ENCODE measurements at regions not wholly inside any gene's neighbourhood (a gene's known extent, or its start where the extent isn't known, plus 50 kb on each side); places are given as distances from the start of the nearest gene placed in this dataset.

- no peak for DNase-seq
- intact Hi-C loops (cut with DNase I) = no loop called here
- ATAC-seq = no peak
These were observed 255.3 kb upstream of the PCDH10 start for GRCh38 chr4:132893787-132894186.

- ATAC-seq = no peak
- no peak for DNase-seq
- intact Hi-C loops (cut with DNase I) = no loop called here
These were observed 247.9 kb upstream of the PCDH10 start for GRCh38 chr4:132901224-132901623.

GRCh38 chr4:132910229-132910748 lies 238.8 kb upstream of the PCDH10 start:
- intact Hi-C loops (cut with DNase I) = no loop called here
- ATAC-seq = no peak
- DNase-seq = no peak

GRCh38 chr4:132918096-132918495 lies 231.0 kb upstream of the PCDH10 start:
- intact Hi-C loops (cut with DNase I) = no loop called here
- ATAC-seq = no peak
- DNase-seq = no peak

GRCh38 chr4:132923516-132923915 lies 225.6 kb upstream of the PCDH10 start:
- intact Hi-C loops (cut with DNase I) = no loop called here
- ATAC-seq (no peak), DNase-seq (no peak)

- DNase-seq = no peak
- no peak for ATAC-seq
- intact Hi-C loops (cut with DNase I) = no loop called here
These were observed 214.2 kb upstream of the PCDH10 start for GRCh38 chr4:132934911-132935310.

GRCh38 chr4:132955146-132955545 lies 193.9 kb upstream of the PCDH10 start:
- intact Hi-C loops (cut with DNase I) = no loop called here
- no peak for DNase-seq
- ATAC-seq = no peak

GRCh38 chr4:132956962-132957361 lies 192.1 kb upstream of the PCDH10 start:
- no peak for ATAC-seq
- intact Hi-C loops (cut with DNase I) = no loop called here
- DNase-seq = no peak

- no peak for ATAC-seq
- DNase-seq = no peak
- intact Hi-C loops (cut with DNase I) = no loop called here
These were observed 190.4 kb upstream of the PCDH10 start for GRCh38 chr4:132958457-132959263.

GRCh38 chr4:132981611-132982010 lies 167.5 kb upstream of the PCDH10 start:
- no peak for DNase-seq
- ATAC-seq = no peak
- intact Hi-C loops (cut with DNase I) = no loop called here

- DNase-seq (no peak), ATAC-seq (no peak)
- intact Hi-C loops (cut with DNase I) = no loop called here
These were observed 166.9 kb upstream of the PCDH10 start for GRCh38 chr4:132982151-132982550.

- ATAC-seq = no peak
- no peak for DNase-seq
- intact Hi-C loops (cut with DNase I) = no loop called here
These were observed 158.0 kb upstream of the PCDH10 start for GRCh38 chr4:132991111-132991510.

GRCh38 chr4:132992686-132993085 lies 156.4 kb upstream of the PCDH10 start:
- DNase-seq = no peak
- intact Hi-C loops (cut with DNase I) = no loop called here
- ATAC-seq = no peak

GRCh38 chr4:132998585-132999230 lies 150.4 kb upstream of the PCDH10 start:
- ATAC-seq (no peak), DNase-seq (no peak)
- intact Hi-C loops (cut with DNase I) = no loop called here

GRCh38 chr4:133000012-133000411 lies 149.1 kb upstream of the PCDH10 start:
- ATAC-seq = no peak
- intact Hi-C loops (cut with DNase I) = no loop called here
- DNase-seq = no peak

GRCh38 chr4:133003169-133003568 lies 145.9 kb upstream of the PCDH10 start:
- no peak for DNase-seq
- ATAC-seq = no peak
- intact Hi-C loops (cut with DNase I) = no loop called here

- intact Hi-C loops (cut with DNase I) = no loop called here
- ATAC-seq (no peak), DNase-seq (no peak)
These were observed 134.5 kb upstream of the PCDH10 start for GRCh38 chr4:133014473-133015135.

GRCh38 chr4:133045288-133045687 lies 103.8 kb upstream of the PCDH10 start:
- ATAC-seq (no peak), DNase-seq (no peak)
- intact Hi-C loops (cut with DNase I) = no loop called here

- DNase-seq (no peak), ATAC-seq (no peak)
- intact Hi-C loops (cut with DNase I) = no loop called here
These were observed 102.9 kb upstream of the PCDH10 start for GRCh38 chr4:133046156-133046555.

GRCh38 chr4:133058701-133059100 lies 90.4 kb upstream of the PCDH10 start:
- DNase-seq (no peak), ATAC-seq (no peak)
- intact Hi-C loops (cut with DNase I) = no loop called here

Data from left cardiac atrium (tissue), 4 donors.